ENCODE measurements at regions not wholly inside any gene's neighbourhood (a gene's known extent, or its start where the extent isn't known, plus 50 kb on each side); places are given as distances from the start of the nearest gene placed in this dataset.
"Not testable (repeated sequence)": the region's sequence is repeated elsewhere in the genome, so short reads cannot be mapped to it uniquely, and the experiment has no call there.

- no peak overlapping the region for H3K4me3 ChIP-seq (ENCODE audit: low read length)
- H3F3A ChIP-seq (ENCODE audit: control insufficient read depth, insufficient read depth) = no peaks in the 10 kb centered on the region
- no peaks in the 10 kb centered on the region for H4K20me1 ChIP-seq (ENCODE audit: control insufficient read depth, insufficient read depth, low read depth, low read length)
- no peaks in the 10 kb centered on the region for H3K27me3 ChIP-seq (ENCODE audit: control insufficient read depth, low read length)
- no peaks in the 10 kb centered on the region for H3K4me1 ChIP-seq (ENCODE audit: control insufficient read depth, low read length)
- no peaks in the 10 kb centered on the region for H3K36me3 ChIP-seq (ENCODE audit: control insufficient read depth, low read length)
- no peak for TF ChIP-seq EZH2phosphoT487 (IDR thresholded peaks at IDR 0.05; ENCODE audit: borderline replicate concordance, low read length)
- TF ChIP-seq, protein P1, sequence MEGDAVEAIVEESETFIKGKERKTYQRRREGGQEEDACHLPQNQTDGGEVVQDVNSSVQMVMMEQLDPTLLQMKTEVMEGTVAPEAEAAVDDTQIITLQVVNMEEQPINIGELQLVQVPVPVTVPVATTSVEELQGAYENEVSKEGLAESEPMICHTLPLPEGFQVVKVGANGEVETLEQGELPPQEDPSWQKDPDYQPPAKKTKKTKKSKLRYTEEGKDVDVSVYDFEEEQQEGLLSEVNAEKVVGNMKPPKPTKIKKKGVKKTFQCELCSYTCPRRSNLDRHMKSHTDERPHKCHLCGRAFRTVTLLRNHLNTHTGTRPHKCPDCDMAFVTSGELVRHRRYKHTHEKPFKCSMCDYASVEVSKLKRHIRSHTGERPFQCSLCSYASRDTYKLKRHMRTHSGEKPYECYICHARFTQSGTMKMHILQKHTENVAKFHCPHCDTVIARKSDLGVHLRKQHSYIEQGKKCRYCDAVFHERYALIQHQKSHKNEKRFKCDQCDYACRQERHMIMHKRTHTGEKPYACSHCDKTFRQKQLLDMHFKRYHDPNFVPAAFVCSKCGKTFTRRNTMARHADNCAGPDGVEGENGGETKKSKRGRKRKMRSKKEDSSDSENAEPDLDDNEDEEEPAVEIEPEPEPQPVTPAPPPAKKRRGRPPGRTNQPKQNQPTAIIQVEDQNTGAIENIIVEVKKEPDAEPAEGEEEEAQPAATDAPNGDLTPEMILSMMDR (IDR thresholded peaks at IDR 0.05; ENCODE audit: low read depth, low read length, poor library complexity, severe bottlenecking) = no peak
- H3K79me2 ChIP-seq (ENCODE audit: control insufficient read depth, low read length) = no peaks in the 10 kb centered on the region
- H3K9me2 ChIP-seq (replicated peaks; ENCODE audit: control insufficient read depth, low read length) = no peaks in the 10 kb centered on the region
- H3K4me2 ChIP-seq (ENCODE audit: low read length) = no peak overlapping the region
- H3K9me3 ChIP-seq (ENCODE audit: control insufficient read depth, insufficient read depth, low read length) = no peaks in the 10 kb centered on the region
- H3K27ac ChIP-seq (ENCODE audit: low read depth, low read length) = no peak overlapping the region
Observed at GRCh38 chr1:197995408-197996258, 78.5 kb downstream of the LHX9 start.

DNA sequence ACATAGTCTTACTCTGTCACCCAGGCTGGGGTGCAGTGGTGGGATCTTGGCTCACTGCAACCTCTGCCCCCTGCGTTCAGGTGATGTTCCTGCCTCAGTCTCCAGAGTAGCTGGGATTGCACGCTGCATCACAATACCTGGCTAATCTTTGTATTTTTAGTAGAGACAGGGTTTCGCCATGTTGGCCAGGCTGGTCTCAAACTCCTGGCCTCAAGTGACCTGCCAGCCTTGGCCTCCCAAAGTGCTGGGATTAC, 79.0 kb downstream of the LHX9 start:
- H3K4me1 ChIP-seq (ENCODE audit: control insufficient read depth, low read length); H3K79me2 ChIP-seq (ENCODE audit: control insufficient read depth, low read length); H3F3A ChIP-seq (ENCODE audit: control insufficient read depth, insufficient read depth); H3K4me2 ChIP-seq (ENCODE audit: low read length); H3K4me3 ChIP-seq (ENCODE audit: low read length); H3K27me3 ChIP-seq (ENCODE audit: control insufficient read depth, low read length); H3K9me3 ChIP-seq (ENCODE audit: control insufficient read depth, insufficient read depth, low read length); H4K20me1 ChIP-seq (ENCODE audit: control insufficient read depth, insufficient read depth, low read depth, low read length); H3K9me2 ChIP-seq (replicated peaks; ENCODE audit: control insufficient read depth, low read length); H3K27ac ChIP-seq (ENCODE audit: low read depth, low read length); H3K36me3 ChIP-seq (ENCODE audit: control insufficient read depth, low read length): not testable (repeated sequence)

DNA sequence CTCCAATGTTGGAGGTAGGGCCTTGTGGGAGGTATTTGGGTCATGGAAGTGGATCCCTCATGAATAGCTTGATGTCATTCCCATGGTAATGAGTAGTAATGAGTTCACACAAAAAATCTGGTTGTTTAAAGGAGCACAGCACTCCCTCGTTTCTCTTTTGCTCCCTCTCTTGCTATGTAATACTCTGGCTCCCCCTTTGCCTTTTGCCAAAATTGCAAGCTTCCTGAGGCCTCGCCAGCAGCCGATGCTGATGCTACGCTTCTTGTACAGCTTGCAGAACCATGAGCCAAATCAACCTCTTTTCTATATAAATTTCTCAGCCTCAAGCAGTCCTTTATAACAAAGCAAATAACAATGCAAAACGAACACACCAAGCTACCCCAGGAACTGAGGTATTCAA, 80.9 kb downstream of the LHX9 start:
- H3K9me3 ChIP-seq (ENCODE audit: control insufficient read depth, insufficient read depth, low read length) = no peaks in the 10 kb centered on the region
- H3K79me2 ChIP-seq (ENCODE audit: control insufficient read depth, low read length) = no peaks in the 10 kb centered on the region
- no peaks in the 10 kb centered on the region for H3K27me3 ChIP-seq (ENCODE audit: control insufficient read depth, low read length)
- H3K27ac ChIP-seq (ENCODE audit: low read depth, low read length) = no peak overlapping the region
- TF ChIP-seq EZH2phosphoT487 (IDR thresholded peaks at IDR 0.05; ENCODE audit: borderline replicate concordance, low read length) = no peak
- TF ChIP-seq, protein P1 (IDR thresholded peaks at IDR 0.05; ENCODE audit: low read depth, low read length, poor library complexity, severe bottlenecking) = no peak
- H3K4me2 ChIP-seq (ENCODE audit: low read length) = no peak overlapping the region
- no peak overlapping the region for H3K4me3 ChIP-seq (ENCODE audit: low read length)
- no peaks in the 10 kb centered on the region for H3F3A ChIP-seq (ENCODE audit: control insufficient read depth, insufficient read depth)
- no peaks in the 10 kb centered on the region for H3K4me1 ChIP-seq (ENCODE audit: control insufficient read depth, low read length)
- no peaks in the 10 kb centered on the region for H4K20me1 ChIP-seq (ENCODE audit: control insufficient read depth, insufficient read depth, low read depth, low read length)
- no peaks in the 10 kb centered on the region for H3K36me3 ChIP-seq (ENCODE audit: control insufficient read depth, low read length)
- no peaks in the 10 kb centered on the region for H3K9me2 ChIP-seq (replicated peaks; ENCODE audit: control insufficient read depth, low read length)

GRCh38 chr1:198001776-198002408, 84.7 kb downstream of the LHX9 start:
- H3K4me1 ChIP-seq (ENCODE audit: control insufficient read depth, low read length) = no peaks in the 10 kb centered on the region
- H3K27ac ChIP-seq (ENCODE audit: low read depth, low read length) = no peak overlapping the region
- no peak overlapping the region for H3K4me3 ChIP-seq (ENCODE audit: low read length)
- H3K36me3 ChIP-seq (ENCODE audit: control insufficient read depth, low read length) = no peaks in the 10 kb centered on the region
- H3F3A ChIP-seq (ENCODE audit: control insufficient read depth, insufficient read depth) = no peaks in the 10 kb centered on the region
- H3K79me2 ChIP-seq (ENCODE audit: control insufficient read depth, low read length) = no peaks in the 10 kb centered on the region
- no peak for TF ChIP-seq EZH2phosphoT487 (IDR thresholded peaks at IDR 0.05; ENCODE audit: borderline replicate concordance, low read length)
- TF ChIP-seq, protein P1 (IDR thresholded peaks at IDR 0.05; ENCODE audit: low read depth, low read length, poor library complexity, severe bottlenecking) = no peak
- no peaks in the 10 kb centered on the region for H4K20me1 ChIP-seq (ENCODE audit: control insufficient read depth, insufficient read depth, low read depth, low read length)
- H3K27me3 ChIP-seq (ENCODE audit: control insufficient read depth, low read length) = no peaks in the 10 kb centered on the region
- H3K4me2 ChIP-seq (ENCODE audit: low read length) = no peak overlapping the region
- H3K9me3 ChIP-seq (ENCODE audit: control insufficient read depth, insufficient read depth, low read length) = no peaks in the 10 kb centered on the region
- H3K9me2 ChIP-seq (replicated peaks; ENCODE audit: control insufficient read depth, low read length) = no peaks in the 10 kb centered on the region
